PC-3 (cell line): ENCODE measurements at regions not wholly inside any gene's neighbourhood (a gene's known extent, or its start where the extent isn't known, plus 50 kb on each side); places are given as distances from the start of the nearest gene placed in this dataset.
A peak's percentile ranks its signal among the peaks of the same experiment; 100 is the strongest.
"Not testable (repeated sequence)": the region's sequence is repeated elsewhere in the genome, so short reads cannot be mapped to it uniquely, and the experiment has no call there.

Source experiments
- ATAC-seq: fragments of 200-7000 bp; cut with Tn5 transposase; 2 replicates; pipeline ENCODE4 v1.9.1; 2020; ENCODE audit warnings: mild to moderate bottlenecking, moderate library complexity
- BruUV-seq: library from RNA; stranded (reverse); fragments of 400-500 nt; replicated peaks from 2 replicates; lab custom pipeline; 2021; lab: Mats Ljungman, UMichigan
- CTCF ChIA-PET: fragments of 300-600 bp; sonication (Branson Sonifier 250); formaldehyde crosslinking; loops from one replicate; lab custom pipeline; 2022; ENCODE audit warnings: antibody characterized with exemption; lab: Charles Lee
- POLR2A ChIA-PET: fragments of 300-600 bp; sonication (Branson Sonifier 250); formaldehyde crosslinking; loops from one replicate; lab custom pipeline; 2022; ENCODE audit warnings: antibody characterized with exemption; ENCODE audit not compliant: unreplicated experiment; lab: Charles Lee
- DNase-seq: peaks from one replicate; pipeline ENCODE4 v3.0.0-alpha.2; 2015
- H2AFZ ChIP-seq: fragments of 300-600 bp; sonication (generic); 2 replicates; pipeline ENCODE4 v1.6.0; 2016; ENCODE audit warnings: antibody characterized with exemption, low read length
- H3F3A ChIP-seq: fragments of 300-600 bp; sonication (generic); one replicate; pipeline ENCODE4 v1.6.0; 2017; ENCODE audit warnings: antibody characterized with exemption, low read length, control low read depth, mild to moderate bottlenecking; ENCODE audit not compliant: unreplicated experiment
- H3K27ac ChIP-seq: fragments of 300-600 bp; sonication (generic); 2 replicates; pipeline ENCODE4 v1.5.1; 2016; ENCODE audit warnings: mild to moderate bottlenecking, low read length
- H3K27me3 ChIP-seq: fragments of 300-600 bp; sonication (generic); 2 replicates; pipeline ENCODE4 v1.6.1; 2016; ENCODE audit warnings: low read length, mixed read lengths
- H3K36me3 ChIP-seq: fragments of 300-600 bp; sonication (generic); 2 replicates; pipeline ENCODE4 v1.6.1; 2016; ENCODE audit warnings: low read depth, mixed run types, low read length, mixed read lengths
- H3K4me1 ChIP-seq: fragments of 300-600 bp; sonication (generic); 2 replicates; pipeline ENCODE4 v1.5.1; 2016; ENCODE audit warnings: low read length; ENCODE audit not compliant: insufficient read depth
- H3K4me2 ChIP-seq: fragments of 300-600 bp; sonication (generic); 2 replicates; pipeline ENCODE4 v1.6.0; 2016; ENCODE audit warnings: low read length
- H3K4me3 ChIP-seq: fragments of 300-600 bp; sonication (generic); 2 replicates; pipeline ENCODE4 v1.5.1; 2016; ENCODE audit warnings: mild to moderate bottlenecking, low read length, mixed read lengths
- H3K79me2 ChIP-seq: fragments of 300-600 bp; sonication (generic); 2 replicates; pipeline ENCODE4 v1.6.1; 2017; ENCODE audit warnings: low read length, mixed read lengths
- H3K9ac ChIP-seq: fragments of 300-600 bp; sonication (generic); 2 replicates; pipeline ENCODE4 v1.6.0; 2016; ENCODE audit warnings: mild to moderate bottlenecking, low read length
- H3K9me2 ChIP-seq: fragments of 300-600 bp; sonication (generic); replicated peaks from 2 replicates; pipeline ENCODE4 v1.6.1; 2016; ENCODE audit warnings: mixed run types, low read length, mixed read lengths
- H3K9me3 ChIP-seq: fragments of 300-600 bp; sonication (generic); 2 replicates; pipeline ENCODE4 v1.6.1; 2016; ENCODE audit warnings: low read length, mixed read lengths
- H4K20me1 ChIP-seq: fragments of 300-600 bp; sonication (generic); 2 replicates; pipeline ENCODE4 v1.6.1; 2016; ENCODE audit warnings: low read length, mixed read lengths
- EZH2 ChIP-seq: fragments of 300-600 bp; sonication (generic); IDR thresholded peaks from one replicate; pipeline ENCODE4 v1.6.1; 2017; ENCODE audit warnings: antibody characterized with exemption, mild to moderate bottlenecking, low read length; ENCODE audit not compliant: unreplicated experiment
- EZH2phosphoT487 ChIP-seq: fragments of 300-600 bp; sonication (generic); IDR thresholded peaks from 2 replicates; pipeline ENCODE4 v1.6.1; 2018; ENCODE audit warnings: mild to moderate bottlenecking, antibody characterized with exemption, low read length, borderline replicate concordance
- intact Hi-C: fragments of 100-400 bp; cut with micrococcal nuclease; formaldehyde crosslinking; loops from 2 replicates; pipeline ENCODE4 v1.9.0; 2023
- TF ChIP-seq, protein P1 (sequence below): fragments of 300-600 bp; sonication (generic); conservative IDR thresholded peaks from 2 replicates; pipeline ENCODE4 v1.5.1; 2017; ENCODE audit warnings: antibody characterized with exemption, low read depth, mild to moderate bottlenecking, low read length

DNA sequence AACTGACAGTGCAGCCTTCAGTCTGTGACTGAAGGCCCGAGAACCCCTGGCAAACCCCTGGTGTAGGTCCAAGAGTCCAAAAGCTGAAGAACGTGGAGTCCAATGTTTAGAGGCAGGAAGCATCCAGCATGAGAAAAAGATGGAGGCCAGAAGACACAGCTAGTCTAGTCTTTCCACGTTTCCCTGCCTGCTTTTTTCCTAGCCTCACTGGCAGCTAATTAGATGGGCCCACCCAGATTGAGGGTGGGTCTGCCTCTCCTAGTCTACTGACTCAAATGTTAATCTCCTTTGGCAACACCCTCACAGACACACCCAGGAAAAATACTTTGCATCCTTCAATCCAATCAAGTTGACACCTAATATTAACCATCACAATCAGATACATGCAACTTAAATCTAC lies 87.8 kb downstream of the TENT5D start:
- ATAC-seq, H3K4me3 ChIP-seq, H3K4me1 ChIP-seq, intact Hi-C loops, BruUV-seq, H3K27ac ChIP-seq, H3K9me3 ChIP-seq, H3K36me3 ChIP-seq, H3K27me3 ChIP-seq, H3K9me2 ChIP-seq, H3K9ac ChIP-seq, H3K4me2 ChIP-seq, H3K79me2 ChIP-seq, H4K20me1 ChIP-seq, CTCF ChIA-PET, H2AFZ ChIP-seq, DNase-seq, H3F3A ChIP-seq, POLR2A ChIA-PET: not testable (repeated sequence)

DNA sequence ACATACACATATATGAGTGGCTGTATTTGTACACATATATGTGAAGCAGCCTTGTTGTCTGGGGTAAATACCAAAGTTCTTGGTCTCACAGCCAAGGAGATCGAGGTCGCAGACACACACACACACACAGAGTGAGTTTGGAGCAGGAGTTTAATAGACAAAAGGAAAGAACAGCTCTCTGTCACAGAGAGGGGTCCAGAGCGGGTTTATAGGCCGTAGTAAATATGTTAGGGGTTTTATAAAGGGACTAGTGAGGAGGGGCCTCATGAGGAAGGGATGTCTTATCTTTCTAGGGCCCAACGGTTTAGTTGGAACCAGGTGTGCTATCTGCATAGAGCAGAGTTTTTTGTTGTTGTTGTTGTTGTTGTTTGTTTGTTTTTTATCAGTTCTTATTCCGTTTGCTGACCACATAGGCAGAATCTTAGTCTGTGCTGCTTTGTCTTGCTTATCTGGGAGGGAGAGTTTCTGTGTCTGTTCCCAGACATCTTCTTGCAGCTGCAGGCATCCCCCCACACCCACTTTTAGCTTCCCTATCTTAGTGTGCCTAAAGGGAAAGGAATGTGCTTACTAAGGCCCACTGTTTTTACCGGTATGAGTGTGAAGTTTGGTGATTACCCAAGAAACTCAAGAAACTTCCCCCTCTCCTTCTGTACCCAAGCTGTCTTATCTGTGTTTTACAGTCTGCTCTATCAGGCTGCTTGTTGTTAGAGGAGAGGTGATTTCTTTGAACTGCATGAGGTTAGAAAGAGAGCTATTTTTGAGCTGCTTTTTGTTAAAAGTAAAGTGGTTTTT lies 91.9 kb downstream of the TENT5D start:
- POLR2A ChIA-PET: no interaction called here
- ATAC-seq: no peak
- CTCF ChIA-PET: no interaction called here

DNA sequence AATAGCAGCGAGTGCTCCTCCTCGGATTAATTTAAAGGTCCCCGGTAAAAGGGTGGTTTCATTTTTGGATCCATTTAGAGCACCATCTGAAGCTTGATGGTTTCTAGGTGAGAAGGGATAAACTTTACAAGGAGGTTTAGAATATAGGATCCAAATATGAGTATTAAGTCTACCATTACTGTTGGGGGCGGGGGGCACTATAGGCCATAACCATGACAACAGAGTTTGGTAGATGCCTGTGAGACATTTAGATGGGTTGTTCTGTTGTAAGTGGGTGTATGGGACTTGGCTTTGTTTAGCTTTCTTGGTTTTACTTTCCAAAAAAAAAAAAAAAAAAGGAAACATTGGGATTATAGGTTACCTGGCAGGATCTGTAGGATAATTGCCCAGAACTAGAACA lies 92.7 kb downstream of the TENT5D start:
- ATAC-seq: no peak
- CTCF ChIA-PET: no interaction called here

More for the DNA sequence above, 91.9 kb downstream of the TENT5D start:
- Histone ChIP-seq H3K27ac (no peak overlapping the region), H3K9me3 (no peaks in the 10 kb centered on the region), H3K36me3 (no peaks in the 10 kb centered on the region), H3K9ac (no peak overlapping the region), H2AFZ (no peak overlapping the region), H3K4me3 (no peak overlapping the region), H3K9me2 (no peaks in the 10 kb centered on the region), H3K4me2 (no peak overlapping the region), H3K4me1 (no peaks in the 10 kb centered on the region; the same call in 1 of the 2 replicates), H4K20me1 (no peaks in the 10 kb centered on the region), H3F3A (no peaks in the 10 kb centered on the region), H3K79me2 (no peaks in the 10 kb centered on the region), H3K27me3 (no peaks in the 10 kb centered on the region)
- TF ChIP-seq EZH2phosphoT487 (no peak), EZH2 (no peak)
- TF ChIP-seq, protein P1, sequence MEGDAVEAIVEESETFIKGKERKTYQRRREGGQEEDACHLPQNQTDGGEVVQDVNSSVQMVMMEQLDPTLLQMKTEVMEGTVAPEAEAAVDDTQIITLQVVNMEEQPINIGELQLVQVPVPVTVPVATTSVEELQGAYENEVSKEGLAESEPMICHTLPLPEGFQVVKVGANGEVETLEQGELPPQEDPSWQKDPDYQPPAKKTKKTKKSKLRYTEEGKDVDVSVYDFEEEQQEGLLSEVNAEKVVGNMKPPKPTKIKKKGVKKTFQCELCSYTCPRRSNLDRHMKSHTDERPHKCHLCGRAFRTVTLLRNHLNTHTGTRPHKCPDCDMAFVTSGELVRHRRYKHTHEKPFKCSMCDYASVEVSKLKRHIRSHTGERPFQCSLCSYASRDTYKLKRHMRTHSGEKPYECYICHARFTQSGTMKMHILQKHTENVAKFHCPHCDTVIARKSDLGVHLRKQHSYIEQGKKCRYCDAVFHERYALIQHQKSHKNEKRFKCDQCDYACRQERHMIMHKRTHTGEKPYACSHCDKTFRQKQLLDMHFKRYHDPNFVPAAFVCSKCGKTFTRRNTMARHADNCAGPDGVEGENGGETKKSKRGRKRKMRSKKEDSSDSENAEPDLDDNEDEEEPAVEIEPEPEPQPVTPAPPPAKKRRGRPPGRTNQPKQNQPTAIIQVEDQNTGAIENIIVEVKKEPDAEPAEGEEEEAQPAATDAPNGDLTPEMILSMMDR: no peak
- no TSS peak for BruUV-seq
- peak; percentile 25 for DNase-seq
- intact Hi-C loops: no loop called here

More for the DNA sequence above, 92.7 kb downstream of the TENT5D start:
- Histone ChIP-seq H3K9me3 (no peaks in the 10 kb centered on the region), H3F3A (no peaks in the 10 kb centered on the region), H3K79me2 (no peaks in the 10 kb centered on the region), H3K36me3 (no peaks in the 10 kb centered on the region), H3K9me2 (no peaks in the 10 kb centered on the region), H3K4me3 (no peak overlapping the region), H3K27ac (no peak overlapping the region), H4K20me1 (no peaks in the 10 kb centered on the region), H3K4me2 (no peak overlapping the region), H3K27me3 (no peaks in the 10 kb centered on the region), H3K4me1 (no peaks in the 10 kb centered on the region; the same call in 1 of the 2 replicates), H3K9ac (no peak overlapping the region), H2AFZ (no peak overlapping the region)
- TF ChIP-seq EZH2phosphoT487 (no peak), EZH2 (no peak)
- TF ChIP-seq, protein P1: no peak
- BruUV-seq: no TSS peak
- intact Hi-C loops: no loop called here
- DNase-seq: no peak
- POLR2A ChIA-PET: no interaction called here
